BJ (cell line): ENCODE measurements at regions not wholly inside any gene's neighbourhood (a gene's known extent, or its start where the extent isn't known, plus 50 kb on each side); places are given as distances from the start of the nearest gene placed in this dataset.

ENCODE experiments used
- CTCF ChIA-PET: fragments of 350-600 bp; formaldehyde crosslinking; extraction: SDS; loops from one replicate; lab custom pipeline; 2021; ENCODE audit warnings: antibody characterized with exemption, inconsistent platforms; lab: Yijun Ruan, JAX
- POLR2A ChIA-PET: fragments of 300-600 bp; sonication (Branson Sonifier 250); formaldehyde crosslinking; extraction: SDS; loops from one replicate; lab custom pipeline; 2021; ENCODE audit warnings: antibody characterized with exemption; lab: Charles Lee
- DNase-seq: peaks from one replicate; pipeline ENCODE4 v3.0.0-alpha.2; 2011; ENCODE audit warnings: low read depth
- H3K27me3 ChIP-seq: 2 replicates; pipeline ENCODE4 v1.6.0; 2011; ENCODE audit warnings: low read length; ENCODE audit not compliant: control insufficient read depth, insufficient read depth
- H3K36me3 ChIP-seq: 2 replicates; pipeline ENCODE4 v1.5.1; 2011; ENCODE audit warnings: low read length; ENCODE audit not compliant: control insufficient read depth, insufficient read depth
- H3K4me3 ChIP-seq: 2 replicates; pipeline ENCODE4 v1.5.1; 2011; ENCODE audit warnings: low read depth, mild to moderate bottlenecking, control low read depth, low read length
- TF ChIP-seq, protein P1 (sequence below): IDR thresholded peaks from 2 replicates; pipeline ENCODE4 v1.5.1; 2011; ENCODE audit warnings: low read depth, mild to moderate bottlenecking, control low read depth, inconsistent platforms, low read length, moderate library complexity; ENCODE audit not compliant: insufficient read depth

DNA sequence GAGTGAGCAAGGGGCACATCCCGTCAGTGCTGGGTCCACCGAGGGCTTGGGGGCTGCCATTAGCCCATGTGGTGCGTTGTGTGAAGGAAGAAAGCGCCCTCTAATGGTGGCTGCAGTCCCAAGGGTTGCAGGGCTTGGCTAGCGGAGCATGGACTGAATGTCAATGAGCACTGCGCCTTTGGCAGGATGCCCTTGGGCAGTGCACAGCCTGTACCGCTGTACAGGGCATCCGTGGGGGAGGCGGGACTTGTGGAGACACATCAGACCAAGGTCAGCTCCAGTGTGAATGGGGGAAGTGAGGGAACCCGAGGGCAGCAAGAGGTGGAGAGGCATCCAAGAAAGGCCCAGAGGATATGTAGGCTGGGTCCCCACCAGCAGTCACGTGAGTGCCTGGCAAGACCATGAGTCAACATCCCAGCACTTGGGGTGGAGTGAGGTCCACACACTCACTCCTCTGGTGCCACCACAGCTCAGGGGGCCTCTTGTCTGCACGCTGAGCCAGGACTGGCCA is 75.5 kb upstream of the MED9 start:
- Histone ChIP-seq H3K36me3 (no peaks in the 10 kb centered on the region), H3K27me3 (no peaks in the 10 kb centered on the region), H3K4me3 (no peak overlapping the region)
- CTCF ChIA-PET: interaction anchor here (1.2 to 1.6 kb wide), 2 partner anchors 9 to 95 kb away, joined by 4 read pairs; partner anchors contain the start of gene RASD1
- TF ChIP-seq, protein P1, sequence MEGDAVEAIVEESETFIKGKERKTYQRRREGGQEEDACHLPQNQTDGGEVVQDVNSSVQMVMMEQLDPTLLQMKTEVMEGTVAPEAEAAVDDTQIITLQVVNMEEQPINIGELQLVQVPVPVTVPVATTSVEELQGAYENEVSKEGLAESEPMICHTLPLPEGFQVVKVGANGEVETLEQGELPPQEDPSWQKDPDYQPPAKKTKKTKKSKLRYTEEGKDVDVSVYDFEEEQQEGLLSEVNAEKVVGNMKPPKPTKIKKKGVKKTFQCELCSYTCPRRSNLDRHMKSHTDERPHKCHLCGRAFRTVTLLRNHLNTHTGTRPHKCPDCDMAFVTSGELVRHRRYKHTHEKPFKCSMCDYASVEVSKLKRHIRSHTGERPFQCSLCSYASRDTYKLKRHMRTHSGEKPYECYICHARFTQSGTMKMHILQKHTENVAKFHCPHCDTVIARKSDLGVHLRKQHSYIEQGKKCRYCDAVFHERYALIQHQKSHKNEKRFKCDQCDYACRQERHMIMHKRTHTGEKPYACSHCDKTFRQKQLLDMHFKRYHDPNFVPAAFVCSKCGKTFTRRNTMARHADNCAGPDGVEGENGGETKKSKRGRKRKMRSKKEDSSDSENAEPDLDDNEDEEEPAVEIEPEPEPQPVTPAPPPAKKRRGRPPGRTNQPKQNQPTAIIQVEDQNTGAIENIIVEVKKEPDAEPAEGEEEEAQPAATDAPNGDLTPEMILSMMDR: peak; percentile 19; the same call in 1 of the 2 replicates
- POLR2A ChIA-PET: no interaction called here
- DNase-seq: no peak

DNA sequence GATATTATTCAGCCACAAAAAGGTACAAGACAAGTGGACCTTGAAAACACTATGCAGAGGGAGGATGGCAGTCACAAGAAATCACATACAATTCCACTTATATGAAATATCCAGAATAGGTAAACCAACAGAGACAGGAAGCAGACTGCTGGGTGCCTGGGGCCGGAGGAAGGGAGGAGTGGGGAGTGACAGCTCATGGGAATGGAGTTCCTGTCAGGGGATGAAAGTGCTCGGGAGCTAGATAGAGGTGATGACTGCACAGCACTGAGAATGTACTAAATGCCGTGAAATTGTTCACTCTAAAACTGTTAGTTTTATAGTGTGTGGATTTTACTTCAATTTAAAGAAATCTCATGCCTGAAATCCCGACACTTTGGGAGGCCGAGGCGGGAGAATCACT is 74.2 kb upstream of the MED9 start:
- POLR2A ChIA-PET: no interaction called here
- Histone ChIP-seq H3K27me3 (no peaks in the 10 kb centered on the region), H3K36me3 (no peaks in the 10 kb centered on the region), H3K4me3 (no peak overlapping the region)
- TF ChIP-seq, protein P1: no peak
- no peak for DNase-seq
- CTCF ChIA-PET: interaction anchor here (1.4 to 1.6 kb wide), 2 partner anchors 15 to 94 kb away, joined by 3 to 4 read pairs; partner anchors contain the start of gene RASD1

DNA sequence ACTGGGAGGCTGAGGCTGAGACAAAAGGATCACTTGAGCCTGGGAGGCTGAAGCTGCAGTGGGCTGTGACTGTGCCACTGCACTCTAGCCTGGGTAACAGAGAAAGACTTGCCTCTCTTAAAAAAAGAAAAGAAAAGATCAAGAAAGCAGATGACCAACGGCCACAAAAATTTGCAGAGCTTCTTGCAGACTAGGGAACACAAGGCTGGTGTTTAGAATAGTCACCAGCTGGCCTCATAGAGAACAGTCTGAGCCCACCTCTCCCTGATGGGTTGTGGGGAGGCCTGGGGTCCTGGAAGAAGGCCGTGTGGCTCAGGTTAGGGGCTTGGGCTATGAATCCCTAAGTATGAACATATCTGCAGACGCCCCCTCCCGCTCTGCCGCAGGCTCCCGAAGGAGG is 73.7 kb upstream of the MED9 start:
- ChIA-PET POLR2A (no interaction called here), CTCF (interaction anchor here (1.4 kb wide), 1 partner anchor 15 kb away, joined by 3 read pairs; no protein-coding TSS in a partner anchor)
- H3K36me3 ChIP-seq: no peaks in the 10 kb centered on the region
- TF ChIP-seq, protein P1: no peak
- H3K4me3 ChIP-seq: no peak overlapping the region
- no peak for DNase-seq
- no peaks in the 10 kb centered on the region for H3K27me3 ChIP-seq

DNA sequence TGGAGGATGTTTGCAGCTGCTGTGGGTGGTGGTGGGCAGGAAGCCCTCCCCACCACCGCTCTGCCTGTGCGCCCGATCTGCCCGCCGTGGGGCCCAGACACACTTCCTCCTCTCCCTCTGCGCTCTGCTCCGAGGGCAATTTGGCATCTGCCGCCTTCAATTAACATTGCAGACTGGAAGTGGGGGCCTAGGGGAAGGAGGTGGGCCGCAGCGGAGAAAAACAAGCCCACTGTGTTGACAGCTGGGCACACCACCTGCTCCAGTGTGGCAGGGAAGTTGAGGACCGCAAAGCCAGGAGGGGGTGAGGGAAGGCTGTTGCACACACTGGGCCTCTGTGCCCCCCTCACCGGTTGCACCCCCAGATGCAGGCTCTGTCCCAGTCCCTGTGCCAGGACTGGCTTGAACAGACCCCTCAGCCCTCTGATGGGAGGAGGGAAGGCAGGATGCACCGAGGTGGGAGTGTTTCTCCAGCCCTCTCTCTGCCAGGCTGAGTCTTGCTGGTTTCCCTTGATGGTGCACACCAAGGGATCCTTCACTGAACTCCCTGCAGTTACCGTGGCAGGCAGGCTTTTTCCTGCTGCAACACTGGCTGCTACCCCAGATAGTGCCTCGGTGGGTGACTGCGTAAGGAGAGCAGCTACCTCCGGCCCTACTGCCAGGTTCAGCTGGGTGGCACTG is 72.8 kb upstream of the MED9 start:
- CTCF ChIA-PET: no interaction called here
- Histone ChIP-seq H3K36me3 (no peaks in the 10 kb centered on the region), H3K27me3 (no peaks in the 10 kb centered on the region), H3K4me3 (no peak overlapping the region)
- DNase-seq: no peak
- TF ChIP-seq, protein P1: no peak
- POLR2A ChIA-PET: no interaction called here

DNA sequence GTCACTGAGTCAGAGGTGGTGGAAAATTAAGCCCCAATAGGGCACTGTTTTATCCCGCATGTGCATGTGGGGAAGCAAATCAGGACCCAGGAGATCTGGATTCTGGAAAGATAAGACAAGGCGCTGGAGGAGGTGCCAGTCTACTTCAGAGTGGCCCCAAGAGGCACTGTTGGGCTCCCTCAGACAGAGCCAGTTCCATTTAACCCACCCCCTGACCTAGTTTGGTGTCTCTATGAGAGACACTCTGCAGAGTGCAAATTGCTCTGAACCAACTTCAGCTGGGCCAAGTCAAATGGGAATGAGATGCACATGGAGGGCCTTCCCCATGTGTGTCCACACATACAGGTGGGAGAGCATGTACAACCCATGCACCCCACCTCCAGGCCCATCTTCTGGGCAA is 71.1 kb upstream of the MED9 start:
- TF ChIP-seq, protein P1: no peak
- ChIA-PET CTCF (no interaction called here), POLR2A (no interaction called here)
- Histone ChIP-seq H3K4me3 (no peak overlapping the region), H3K27me3 (no peaks in the 10 kb centered on the region), H3K36me3 (no peaks in the 10 kb centered on the region)
- DNase-seq: no peak
